ENCODE measurements at regions not wholly inside any gene's neighbourhood (a gene's known extent, or its start where the extent isn't known, plus 50 kb on each side); places are given as distances from the start of the nearest gene placed in this dataset.

DNA sequence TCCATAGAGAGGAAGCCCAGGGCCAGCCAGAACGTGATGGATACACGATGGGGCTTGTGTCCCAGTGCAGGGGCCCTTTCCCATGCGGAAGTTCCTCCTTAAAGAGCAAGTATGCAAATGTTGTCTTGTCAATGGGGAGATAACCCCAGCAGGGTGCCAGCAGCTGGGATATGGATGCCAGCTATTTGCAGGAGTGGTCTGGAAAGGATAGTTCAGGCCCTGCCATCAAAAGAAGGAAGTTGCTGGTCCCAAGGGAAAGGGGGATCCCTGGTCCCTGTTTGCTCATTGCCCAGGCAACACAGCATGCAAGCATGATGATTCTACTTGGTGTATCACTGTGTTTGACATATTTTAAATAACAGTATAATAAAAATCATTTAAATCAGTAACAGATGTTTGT lies 73.1 kb upstream of the HECW1 start:
- Histone ChIP-seq H3K4me3 (no peak overlapping the region), H3K27me3 (no peaks in the 10 kb centered on the region), H3K36me3 (no peaks in the 10 kb centered on the region), H3K9me3 (no peaks in the 10 kb centered on the region), H3K27ac (no peak overlapping the region), H3K4me1 (no peaks in the 10 kb centered on the region)
- 6% methylated on average over 2 of the region's 3 CpGs for WGBS (ENCODE audit: insufficient coverage, low coverage, low lambda C conversion rate, missing lambda C conversion rate)
- no peak for DNase-seq
- ATAC-seq, result no peak
- intact Hi-C loops (cut with DNase I), result no loop called here
- no peak for TF ChIP-seq POLR2A (IDR thresholded peaks at IDR 0.05)
- TF ChIP-seq, protein P1, sequence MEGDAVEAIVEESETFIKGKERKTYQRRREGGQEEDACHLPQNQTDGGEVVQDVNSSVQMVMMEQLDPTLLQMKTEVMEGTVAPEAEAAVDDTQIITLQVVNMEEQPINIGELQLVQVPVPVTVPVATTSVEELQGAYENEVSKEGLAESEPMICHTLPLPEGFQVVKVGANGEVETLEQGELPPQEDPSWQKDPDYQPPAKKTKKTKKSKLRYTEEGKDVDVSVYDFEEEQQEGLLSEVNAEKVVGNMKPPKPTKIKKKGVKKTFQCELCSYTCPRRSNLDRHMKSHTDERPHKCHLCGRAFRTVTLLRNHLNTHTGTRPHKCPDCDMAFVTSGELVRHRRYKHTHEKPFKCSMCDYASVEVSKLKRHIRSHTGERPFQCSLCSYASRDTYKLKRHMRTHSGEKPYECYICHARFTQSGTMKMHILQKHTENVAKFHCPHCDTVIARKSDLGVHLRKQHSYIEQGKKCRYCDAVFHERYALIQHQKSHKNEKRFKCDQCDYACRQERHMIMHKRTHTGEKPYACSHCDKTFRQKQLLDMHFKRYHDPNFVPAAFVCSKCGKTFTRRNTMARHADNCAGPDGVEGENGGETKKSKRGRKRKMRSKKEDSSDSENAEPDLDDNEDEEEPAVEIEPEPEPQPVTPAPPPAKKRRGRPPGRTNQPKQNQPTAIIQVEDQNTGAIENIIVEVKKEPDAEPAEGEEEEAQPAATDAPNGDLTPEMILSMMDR (IDR thresholded peaks at IDR 0.05), result no peak

DNA sequence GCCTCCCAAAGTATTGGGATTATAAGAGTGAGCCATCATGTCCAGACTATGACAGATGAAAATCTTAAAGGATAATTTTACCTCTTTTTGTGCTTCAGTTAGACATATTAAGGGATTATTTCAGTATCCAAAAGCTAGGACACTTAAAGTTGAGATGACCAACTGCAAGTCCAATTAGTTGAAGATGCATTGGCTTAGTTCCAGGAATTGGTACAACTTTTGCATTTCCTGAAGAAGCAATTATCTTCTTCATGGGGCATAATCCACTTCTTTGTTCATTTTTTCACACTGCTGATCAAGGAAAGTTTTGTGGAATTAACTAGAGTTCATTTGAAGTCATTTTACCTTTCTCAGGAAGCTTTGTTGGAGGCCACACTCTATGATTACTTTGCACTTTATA lies 72.0 kb upstream of the HECW1 start:
- Histone ChIP-seq H3K27me3 (no peaks in the 10 kb centered on the region), H3K4me1 (no peaks in the 10 kb centered on the region), H3K36me3 (no peaks in the 10 kb centered on the region), H3K9me3 (no peaks in the 10 kb centered on the region), H3K4me3 (no peak overlapping the region), H3K27ac (no peak overlapping the region)
- ATAC-seq (no peak), DNase-seq (no peak)
- TF ChIP-seq, protein P1 (IDR thresholded peaks at IDR 0.05), result no peak
- no peak for TF ChIP-seq POLR2A (IDR thresholded peaks at IDR 0.05)
- intact Hi-C loops (cut with DNase I), result no loop called here

DNA sequence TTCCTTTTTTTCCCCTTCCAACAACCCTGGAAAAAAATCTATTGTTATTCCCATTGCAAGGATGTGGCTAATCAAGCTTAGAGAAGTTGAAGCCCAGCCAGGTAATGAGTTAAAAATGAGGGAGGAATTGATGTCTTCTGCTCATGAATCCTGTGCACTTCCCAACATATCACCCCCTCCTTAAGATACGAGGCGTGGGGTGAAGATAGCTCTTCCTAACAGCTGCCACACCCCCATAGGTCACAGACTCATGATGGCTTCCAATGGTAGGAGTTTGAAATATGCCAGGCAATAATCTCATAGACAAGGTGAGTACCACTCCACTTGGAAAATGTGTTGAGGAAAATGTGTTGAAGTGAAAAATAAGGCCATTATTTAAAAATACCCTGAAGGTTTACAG lies 71.3 kb upstream of the HECW1 start:
- ATAC-seq (no peak), DNase-seq (no peak)
- Histone ChIP-seq H3K27ac (no peak overlapping the region), H3K4me3 (no peak overlapping the region), H3K4me1 (no peaks in the 10 kb centered on the region), H3K27me3 (no peaks in the 10 kb centered on the region), H3K36me3 (no peaks in the 10 kb centered on the region), H3K9me3 (no peaks in the 10 kb centered on the region)
- 54% methylated on average over 2 of the region's 2 CpGs for WGBS (ENCODE audit: insufficient coverage, low coverage, low lambda C conversion rate, missing lambda C conversion rate)
- intact Hi-C loops (cut with DNase I), result no loop called here
- TF ChIP-seq, protein P1 (IDR thresholded peaks at IDR 0.05), result no peak
- no peak for TF ChIP-seq POLR2A (IDR thresholded peaks at IDR 0.05)

DNA sequence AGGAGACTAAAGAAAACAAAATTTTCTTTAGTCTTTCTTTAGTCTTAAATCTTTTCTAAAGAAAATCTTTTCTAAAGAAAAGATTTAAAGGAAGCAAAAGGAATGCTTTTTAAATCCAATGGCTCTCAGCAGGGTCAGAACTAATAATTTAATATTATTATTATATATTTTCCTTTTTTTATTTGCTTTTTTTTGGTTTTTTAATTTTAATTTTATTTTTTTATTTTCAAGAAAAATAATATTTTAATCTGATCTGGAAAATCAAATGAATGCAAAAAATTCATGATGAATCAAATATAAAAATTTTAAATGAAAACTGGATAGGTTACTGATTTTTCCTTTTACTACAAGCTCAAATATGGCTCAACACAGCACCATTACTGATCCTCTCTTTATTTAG lies 70.7 kb upstream of the HECW1 start:
- no peak for ATAC-seq
- intact Hi-C loops (cut with DNase I), result no loop called here

DNA sequence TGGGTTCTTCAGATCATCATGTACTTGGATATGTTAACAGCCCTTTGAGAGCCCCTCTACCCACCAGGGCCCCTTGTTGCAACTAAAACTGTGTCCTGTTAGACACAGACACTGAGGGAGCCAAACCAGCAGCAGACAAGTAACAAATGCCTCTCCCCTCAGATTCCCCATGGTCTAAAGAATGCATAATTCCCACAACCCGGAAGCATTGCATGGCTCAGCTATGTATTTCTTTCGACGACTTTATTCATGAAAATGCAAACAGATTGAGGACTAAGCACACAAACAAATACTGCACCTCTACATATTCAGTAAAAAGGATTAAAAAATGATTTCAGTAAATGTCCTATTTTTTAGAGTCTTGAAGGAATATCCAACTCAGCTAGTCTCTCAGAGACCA lies 70.1 kb upstream of the HECW1 start:
- no peak for TF ChIP-seq POLR2A (IDR thresholded peaks at IDR 0.05)
- TF ChIP-seq, protein P1 (IDR thresholded peaks at IDR 0.05), result no peak
- Histone ChIP-seq H3K27me3 (no peaks in the 10 kb centered on the region), H3K27ac (no peak overlapping the region), H3K4me3 (no peak overlapping the region), H3K9me3 (no peaks in the 10 kb centered on the region), H3K4me1 (no peaks in the 10 kb centered on the region), H3K36me3 (no peaks in the 10 kb centered on the region)
- DNase-seq (no peak), ATAC-seq (no peak)
- intact Hi-C loops (cut with DNase I), result no loop called here
- WGBS (ENCODE audit: insufficient coverage, low coverage, low lambda C conversion rate, missing lambda C conversion rate), result 79% methylated on average over 3 of the region's 3 CpGs

More for the DNA sequence above, 70.7 kb upstream of the HECW1 start:
- H3K36me3 ChIP-seq, result no peaks in the 10 kb centered on the region
- no peak overlapping the region for H3K27ac ChIP-seq
- no peaks in the 10 kb centered on the region for H3K27me3 ChIP-seq
- no peak overlapping the region for H3K4me3 ChIP-seq
- no peak for DNase-seq
- H3K4me1 ChIP-seq, result no peaks in the 10 kb centered on the region
- H3K9me3 ChIP-seq, result no peaks in the 10 kb centered on the region
- no peak for TF ChIP-seq POLR2A (IDR thresholded peaks at IDR 0.05)
- TF ChIP-seq, protein P1 (IDR thresholded peaks at IDR 0.05), result no peak
